ENCODE measurements at regions not wholly inside any gene's neighbourhood (a gene's known extent, or its start where the extent isn't known, plus 50 kb on each side); places are given as distances from the start of the nearest gene placed in this dataset.

DNA sequence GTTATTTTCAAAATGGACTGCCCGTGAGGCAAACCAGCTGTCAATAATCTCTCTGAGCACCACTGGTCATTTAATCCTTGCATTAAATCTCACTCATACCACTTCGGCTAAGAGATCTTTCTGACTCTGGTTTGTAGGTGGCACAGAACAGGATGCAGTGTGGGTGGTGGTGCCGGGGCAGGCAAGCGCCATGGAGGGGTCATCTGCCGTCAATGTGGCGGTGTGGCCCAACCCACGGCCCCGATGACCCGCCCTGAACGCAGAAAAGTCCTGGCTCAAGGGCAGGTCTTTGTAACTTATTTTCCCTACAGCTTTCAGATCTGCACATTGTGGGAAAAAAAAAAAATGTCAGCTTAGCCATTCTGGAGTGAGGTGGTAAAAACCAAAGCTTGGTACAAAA is 73.2 kb upstream of the MGMT start:
- no peak overlapping the region for H2AFZ ChIP-seq (ENCODE audit: low read depth, low read length)
- no peak overlapping the region for H3K27ac ChIP-seq (ENCODE audit: insufficient read depth, low read depth, low read length)
- FAIRE-seq (no peak), DNase-seq (ENCODE audit: low read depth, low spot score) (no peak)
- ChIA-PET POLR2A (no interaction called here), CTCF (no interaction called here)
- H4K20me1 ChIP-seq (replicated peaks; ENCODE audit: control insufficient read depth, extremely low read depth, insufficient read depth, low read length): no peaks in the 10 kb centered on the region
- intact Hi-C loops (cut with micrococcal nuclease): no loop called here
- H3K27me3 ChIP-seq (ENCODE audit: control insufficient read depth in 2 of 2, insufficient read depth in 2 of 2, low read length in 2 of 2): no peaks in the 10 kb centered on the region
- H3K36me3 ChIP-seq (ENCODE audit: control insufficient read depth in 2 of 2, extremely low read depth in 1 of 2, insufficient read depth in 2 of 2, low read length in 2 of 2): no peaks in the 10 kb centered on the region
- H3K9ac ChIP-seq (replicated peaks; ENCODE audit: extremely low read depth, insufficient read depth, low read length): no peak overlapping the region
- no TSS peak for BruUV-seq (replicated peaks)
- H3K4me3 ChIP-seq (replicated peaks in 1 of 3; ENCODE audit: insufficient read depth in 1 of 3, low read depth in 1 of 3, low read length in 3 of 3): no peak overlapping the region
- no peak overlapping the region for H3K4me2 ChIP-seq (ENCODE audit: insufficient read depth, low read length)
- dilution Hi-C loops (cut with MboI; ENCODE audit: extremely low pct_ligation_motif_present, low sequenced_read_pairs): no loop called here
- TF ChIP-seq EZH2 (IDR thresholded peaks at IDR 0.05; ENCODE audit: borderline replicate concordance, low read depth, low read length, severe bottlenecking): no peak
- no peak for TF ChIP-seq GATA2 (IDR thresholded peaks at IDR 0.05; ENCODE audit: insufficient read depth, insufficient read length, low read depth, low read length)
- TF ChIP-seq, protein P1, sequence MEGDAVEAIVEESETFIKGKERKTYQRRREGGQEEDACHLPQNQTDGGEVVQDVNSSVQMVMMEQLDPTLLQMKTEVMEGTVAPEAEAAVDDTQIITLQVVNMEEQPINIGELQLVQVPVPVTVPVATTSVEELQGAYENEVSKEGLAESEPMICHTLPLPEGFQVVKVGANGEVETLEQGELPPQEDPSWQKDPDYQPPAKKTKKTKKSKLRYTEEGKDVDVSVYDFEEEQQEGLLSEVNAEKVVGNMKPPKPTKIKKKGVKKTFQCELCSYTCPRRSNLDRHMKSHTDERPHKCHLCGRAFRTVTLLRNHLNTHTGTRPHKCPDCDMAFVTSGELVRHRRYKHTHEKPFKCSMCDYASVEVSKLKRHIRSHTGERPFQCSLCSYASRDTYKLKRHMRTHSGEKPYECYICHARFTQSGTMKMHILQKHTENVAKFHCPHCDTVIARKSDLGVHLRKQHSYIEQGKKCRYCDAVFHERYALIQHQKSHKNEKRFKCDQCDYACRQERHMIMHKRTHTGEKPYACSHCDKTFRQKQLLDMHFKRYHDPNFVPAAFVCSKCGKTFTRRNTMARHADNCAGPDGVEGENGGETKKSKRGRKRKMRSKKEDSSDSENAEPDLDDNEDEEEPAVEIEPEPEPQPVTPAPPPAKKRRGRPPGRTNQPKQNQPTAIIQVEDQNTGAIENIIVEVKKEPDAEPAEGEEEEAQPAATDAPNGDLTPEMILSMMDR (IDR thresholded peaks at IDR 0.05; ENCODE audit: extremely low read depth in 1 of 2, insufficient read depth in 1 of 2, low read depth in 1 of 2, low read length in 2 of 2): no peak
- TF ChIP-seq FOS (IDR thresholded peaks at IDR 0.05; ENCODE audit: borderline replicate concordance, insufficient read depth, low read length): no peak
- no peak for TF ChIP-seq JUN (IDR thresholded peaks at IDR 0.05; ENCODE audit: borderline replicate concordance, insufficient read depth, insufficient read length, low read depth)
- no peak for TF ChIP-seq MYC (IDR thresholded peaks at IDR 0.05; ENCODE audit: low read depth, low read length)
- TF ChIP-seq POLR2AphosphoS5 (IDR thresholded peaks at IDR 0.05; ENCODE audit: insufficient read depth, low read depth, low read length): no peak
- TF ChIP-seq, protein P2, sequence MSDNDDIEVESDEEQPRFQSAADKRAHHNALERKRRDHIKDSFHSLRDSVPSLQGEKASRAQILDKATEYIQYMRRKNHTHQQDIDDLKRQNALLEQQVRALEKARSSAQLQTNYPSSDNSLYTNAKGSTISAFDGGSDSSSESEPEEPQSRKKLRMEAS (IDR thresholded peaks at IDR 0.05; ENCODE audit: insufficient read depth, insufficient read length): no peak
- no peak for TF ChIP-seq POLR2A (IDR thresholded peaks at IDR 0.05; ENCODE audit: low read depth, low read length)
- H3K4me1 ChIP-seq (ENCODE audit: control insufficient read depth, extremely low read depth, insufficient read depth, low read length): no peaks in the 10 kb centered on the region
- H3K9me3 ChIP-seq (replicated peaks; ENCODE audit: control insufficient read depth, insufficient read depth, low read length): no peaks in the 10 kb centered on the region
- H3K9me1 ChIP-seq (replicated peaks; ENCODE audit: control insufficient read depth, extremely low read depth, insufficient read depth, low read length): no peaks in the 10 kb centered on the region
- H3K79me2 ChIP-seq (ENCODE audit: control insufficient read depth, insufficient read depth, low read length): no peaks in the 10 kb centered on the region
